ENCODE measurements at regions not wholly inside any gene's neighbourhood (a gene's known extent, or its start where the extent isn't known, plus 50 kb on each side); places are given as distances from the start of the nearest gene placed in this dataset.

DNA sequence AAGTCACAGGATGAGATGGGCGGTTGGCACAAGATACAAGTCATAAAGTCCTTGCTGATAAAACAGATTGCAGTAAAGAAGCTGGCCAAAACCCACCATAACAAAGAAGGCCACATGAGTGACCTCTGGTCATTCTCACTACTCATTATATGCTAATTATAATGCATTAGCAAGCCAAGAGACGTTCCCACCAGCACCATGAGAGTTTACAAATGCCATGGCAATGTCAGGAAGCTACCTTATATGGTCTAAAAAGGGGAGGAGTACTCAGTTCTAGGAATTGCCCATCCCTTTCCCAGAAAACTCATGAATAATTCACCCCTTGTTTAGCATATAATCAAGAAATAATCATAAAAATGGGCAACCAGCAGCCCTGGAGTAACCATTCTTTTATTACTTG, 74.9 kb upstream of the APP start:
- TF ChIP-seq EZH2 (IDR thresholded peaks at IDR 0.05; ENCODE audit: insufficient read depth, poor library complexity, severe bottlenecking) = no peak
- no peak for TF ChIP-seq EZH2phosphoT487 (IDR thresholded peaks at IDR 0.05; ENCODE audit: insufficient read depth, low read depth)
